ENCODE measurements at regions not wholly inside any gene's neighbourhood (a gene's known extent, or its start where the extent isn't known, plus 50 kb on each side); places are given as distances from the start of the nearest gene placed in this dataset.

DNA sequence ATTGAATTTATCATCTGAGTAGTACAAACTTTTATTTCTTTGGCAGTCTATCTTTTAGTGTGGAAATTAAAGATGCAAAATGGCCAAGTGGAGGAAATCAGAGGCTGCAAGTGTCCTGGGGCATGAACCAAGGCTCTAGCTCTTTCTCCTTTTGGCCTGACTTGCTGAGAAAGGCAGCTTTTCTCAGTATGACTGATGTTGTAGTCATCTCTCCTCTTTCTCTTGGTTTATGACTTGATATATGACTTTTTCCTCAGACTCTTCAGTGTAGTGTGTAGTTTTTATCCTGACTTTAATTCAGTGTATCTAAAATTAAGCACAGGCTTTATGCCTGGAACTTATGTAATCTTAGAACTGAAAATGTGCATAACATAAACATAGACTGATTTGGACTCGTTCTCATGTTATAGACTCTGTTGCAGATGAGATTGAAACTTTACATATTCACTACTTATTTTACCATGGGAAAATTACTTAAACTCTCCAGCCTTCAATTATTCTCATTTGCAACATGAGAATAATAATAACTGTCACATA, 65.7 kb downstream of the SLITRK5 start:
- FAIRE-seq (no peak), DNase-seq (no peak), ATAC-seq (no peak)
- Histone ChIP-seq H3K9me3 (no peaks in the 10 kb centered on the region), H3K36me3 (no peaks in the 10 kb centered on the region), H3K4me1 (no peaks in the 10 kb centered on the region), H3K27me3 (no peaks in the 10 kb centered on the region), H3K27ac (no peak overlapping the region), H3K4me3 (no peak overlapping the region)
- intact Hi-C loops (cut with DNase I) = no loop called here
- TF ChIP-seq, protein P1, sequence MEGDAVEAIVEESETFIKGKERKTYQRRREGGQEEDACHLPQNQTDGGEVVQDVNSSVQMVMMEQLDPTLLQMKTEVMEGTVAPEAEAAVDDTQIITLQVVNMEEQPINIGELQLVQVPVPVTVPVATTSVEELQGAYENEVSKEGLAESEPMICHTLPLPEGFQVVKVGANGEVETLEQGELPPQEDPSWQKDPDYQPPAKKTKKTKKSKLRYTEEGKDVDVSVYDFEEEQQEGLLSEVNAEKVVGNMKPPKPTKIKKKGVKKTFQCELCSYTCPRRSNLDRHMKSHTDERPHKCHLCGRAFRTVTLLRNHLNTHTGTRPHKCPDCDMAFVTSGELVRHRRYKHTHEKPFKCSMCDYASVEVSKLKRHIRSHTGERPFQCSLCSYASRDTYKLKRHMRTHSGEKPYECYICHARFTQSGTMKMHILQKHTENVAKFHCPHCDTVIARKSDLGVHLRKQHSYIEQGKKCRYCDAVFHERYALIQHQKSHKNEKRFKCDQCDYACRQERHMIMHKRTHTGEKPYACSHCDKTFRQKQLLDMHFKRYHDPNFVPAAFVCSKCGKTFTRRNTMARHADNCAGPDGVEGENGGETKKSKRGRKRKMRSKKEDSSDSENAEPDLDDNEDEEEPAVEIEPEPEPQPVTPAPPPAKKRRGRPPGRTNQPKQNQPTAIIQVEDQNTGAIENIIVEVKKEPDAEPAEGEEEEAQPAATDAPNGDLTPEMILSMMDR (IDR thresholded peaks at IDR 0.05) = no peak
- WGBS, 2 donors = 31 to 49% methylated on average over 1 of the region's 1 CpG

DNA sequence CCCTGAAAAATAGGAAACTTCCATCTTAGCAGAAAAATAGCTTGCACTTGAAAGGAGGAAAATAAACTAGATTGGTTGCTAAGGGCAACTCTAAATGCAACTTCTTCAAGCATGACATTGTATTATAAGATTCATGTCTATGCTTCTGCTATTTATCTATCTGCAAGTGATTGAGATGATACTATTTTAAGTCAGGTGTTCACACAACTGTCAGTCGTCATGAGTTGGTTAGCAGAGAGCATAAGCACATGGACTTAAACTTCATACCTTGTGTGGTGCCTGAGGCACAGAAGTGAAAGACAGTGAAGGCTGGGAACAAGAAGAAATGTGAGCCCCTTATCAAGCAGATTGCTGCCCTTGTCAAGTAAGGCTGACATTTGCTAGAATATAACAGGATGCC, 82.9 kb downstream of the SLITRK5 start:
- intact Hi-C loops (cut with DNase I) = no loop called here
- Histone ChIP-seq H3K4me1 (no peaks in the 10 kb centered on the region), H3K27me3 (no peaks in the 10 kb centered on the region), H3K9me3 (no peaks in the 10 kb centered on the region), H3K27ac (no peak overlapping the region), H3K36me3 (no peaks in the 10 kb centered on the region), H3K4me3 (no peak overlapping the region)
- TF ChIP-seq, protein P1 (IDR thresholded peaks at IDR 0.05) = no peak
- WGBS, 2 donors = 31 to 37% methylated on average over 1 of the region's 1 CpG
- ATAC-seq (no peak), FAIRE-seq (no peak), DNase-seq (no peak)

DNA sequence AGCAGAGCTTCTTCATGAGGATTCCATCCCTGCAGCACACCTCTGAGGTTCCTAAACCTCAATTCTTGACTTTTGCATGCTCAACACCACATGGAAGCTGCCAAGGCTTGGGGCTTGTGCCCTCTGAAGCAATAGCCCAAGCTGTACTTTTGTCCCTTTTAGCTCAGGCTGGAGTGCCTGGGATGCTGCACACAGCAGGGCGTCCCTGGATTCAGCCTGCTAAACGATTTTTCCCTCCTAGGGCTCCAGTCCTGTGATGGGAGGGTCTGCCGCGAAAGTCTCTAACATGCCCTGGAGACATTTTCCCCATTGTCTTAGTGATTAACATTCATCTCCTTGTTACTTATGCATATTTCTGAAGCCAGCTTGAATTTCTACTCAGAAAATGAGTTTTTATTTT, 98.3 kb downstream of the SLITRK5 start:
- WGBS, 2 donors = 52 to 65% methylated on average over 4 of the region's 4 CpGs

DNA sequence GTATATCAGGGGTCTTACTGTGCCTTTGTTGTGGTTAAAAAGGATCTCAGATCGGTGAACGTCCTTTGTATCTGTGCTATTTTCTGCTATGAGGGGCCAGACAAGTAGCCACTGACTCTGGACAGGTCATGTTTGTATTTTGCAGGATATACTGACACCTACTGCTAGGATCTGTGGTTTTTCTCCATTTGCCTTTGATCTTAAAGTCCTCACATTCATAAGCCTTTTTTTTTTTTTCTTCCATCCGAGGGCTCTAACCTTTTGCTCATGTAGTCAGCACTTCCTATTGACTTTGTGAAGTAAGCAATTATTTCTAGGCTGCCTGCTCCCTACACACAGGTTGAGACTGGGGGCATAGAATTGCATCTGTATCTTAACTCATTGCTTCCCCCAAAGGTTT, 106.2 kb downstream of the SLITRK5 start:
- Histone ChIP-seq H3K27ac (no peak overlapping the region), H3K4me3 (no peak overlapping the region), H3K9me3 (no peaks in the 10 kb centered on the region), H3K36me3 (no peaks in the 10 kb centered on the region), H3K27me3 (no peaks in the 10 kb centered on the region), H3K4me1 (no peaks in the 10 kb centered on the region)
- DNase-seq (no peak), FAIRE-seq (no peak), ATAC-seq (no peak)
- 30 to 41% methylated on average over 3 of the region's 3 CpGs for WGBS, 2 donors
- TF ChIP-seq, protein P1 (IDR thresholded peaks at IDR 0.05) = no peak
- intact Hi-C loops (cut with DNase I) = no loop called here

More for the DNA sequence above, 98.3 kb downstream of the SLITRK5 start:
- Histone ChIP-seq H3K9me3 (no peaks in the 10 kb centered on the region), H3K36me3 (no peaks in the 10 kb centered on the region), H3K27ac (no peak overlapping the region), H3K4me3 (no peak overlapping the region), H3K4me1 (no peaks in the 10 kb centered on the region), H3K27me3 (no peaks in the 10 kb centered on the region)
- DNase-seq (no peak), ATAC-seq (no peak), FAIRE-seq (no peak)
- TF ChIP-seq, protein P1 (IDR thresholded peaks at IDR 0.05) = no peak
- intact Hi-C loops (cut with DNase I) = no loop called here

DNA sequence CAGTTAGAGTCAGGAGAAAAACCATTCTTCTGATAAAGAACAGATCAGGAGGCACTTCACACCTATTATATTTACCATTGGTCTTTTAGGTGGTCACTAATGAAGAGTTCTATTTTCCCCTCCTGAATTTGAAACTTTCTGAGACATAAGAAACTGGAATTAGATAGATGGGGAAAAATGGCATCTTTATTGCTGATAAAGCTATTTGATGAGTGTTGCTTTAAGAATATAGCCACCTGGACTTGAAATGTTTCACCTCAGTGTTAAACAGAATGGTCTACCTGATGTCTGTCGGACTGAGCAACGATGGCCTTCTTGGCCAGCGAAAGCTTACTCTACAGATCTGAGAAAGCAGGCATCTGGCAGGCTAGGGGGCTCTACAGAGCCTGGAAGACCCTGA, 107.0 kb downstream of the SLITRK5 start:
- intact Hi-C loops (cut with DNase I) = no loop called here
- Histone ChIP-seq H3K4me3 (no peak overlapping the region), H3K27ac (no peak overlapping the region), H3K36me3 (no peaks in the 10 kb centered on the region), H3K9me3 (no peaks in the 10 kb centered on the region), H3K4me1 (no peaks in the 10 kb centered on the region), H3K27me3 (no peaks in the 10 kb centered on the region)
- ATAC-seq (no peak), DNase-seq (no peak), FAIRE-seq (no peak)
- WGBS, 2 donors = 51 to 62% methylated on average over 3 of the region's 3 CpGs
- TF ChIP-seq, protein P1 (IDR thresholded peaks at IDR 0.05) = no peak
